ENCODE measurements at regions not wholly inside any gene's neighbourhood (a gene's known extent, or its start where the extent isn't known, plus 50 kb on each side); places are given as distances from the start of the nearest gene placed in this dataset.

DNA sequence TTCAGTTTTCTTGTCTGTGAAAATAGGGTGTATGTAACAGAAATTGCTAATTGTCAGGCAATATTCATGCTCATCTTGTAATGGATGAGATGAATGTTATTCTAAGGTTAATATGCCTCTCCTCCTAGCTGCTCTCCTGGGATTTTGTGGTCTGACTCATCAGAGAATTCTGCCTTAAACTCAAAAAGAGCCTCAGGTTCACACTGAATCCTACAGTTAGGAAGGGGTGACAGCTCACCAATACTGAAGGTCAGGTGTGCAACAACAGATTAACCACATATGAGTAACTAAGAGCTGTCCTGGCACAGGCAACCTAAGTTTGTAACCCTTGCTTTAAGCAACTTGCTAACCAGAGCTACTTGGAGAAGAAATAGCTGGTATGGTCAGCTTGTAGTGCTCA, 197.7 kb downstream of the SPATA18 start:
- Histone ChIP-seq H3K4me2 (ENCODE audit: low read length) (no peak overlapping the region), H3K27me3 (ENCODE audit: insufficient read depth, low read length) (no peaks in the 10 kb centered on the region), H3F3A (ENCODE audit: insufficient read depth, low read length) (no peaks in the 10 kb centered on the region), H4K20me1 (ENCODE audit: insufficient read depth, low read length) (no peaks in the 10 kb centered on the region), H3K4me3 (ENCODE audit: low read depth, low read length, poor library complexity, severe bottlenecking) (no peak overlapping the region), H3K4me1 (ENCODE audit: insufficient read depth, low read length, severe bottlenecking) (no peaks in the 10 kb centered on the region), H3K9me2 (ENCODE audit: low read depth, low read length) (no peaks in the 10 kb centered on the region), H2AFZ (ENCODE audit: low read length) (no peak overlapping the region), H3K9ac (ENCODE audit: low read length) (no peak overlapping the region), H3K79me2 (ENCODE audit: insufficient read depth, low read length) (no peaks in the 10 kb centered on the region), H3K9me3 (ENCODE audit: low read length) (no peaks in the 10 kb centered on the region), H3K36me3 (ENCODE audit: insufficient read depth, low read length) (no peaks in the 10 kb centered on the region), H3K27ac (ENCODE audit: low read depth, low read length, poor library complexity, severe bottlenecking) (no peak overlapping the region)
- no peak for TF ChIP-seq EZH2 (IDR thresholded peaks at IDR 0.05; ENCODE audit: borderline replicate concordance, low read length)
- TF ChIP-seq, protein P1, sequence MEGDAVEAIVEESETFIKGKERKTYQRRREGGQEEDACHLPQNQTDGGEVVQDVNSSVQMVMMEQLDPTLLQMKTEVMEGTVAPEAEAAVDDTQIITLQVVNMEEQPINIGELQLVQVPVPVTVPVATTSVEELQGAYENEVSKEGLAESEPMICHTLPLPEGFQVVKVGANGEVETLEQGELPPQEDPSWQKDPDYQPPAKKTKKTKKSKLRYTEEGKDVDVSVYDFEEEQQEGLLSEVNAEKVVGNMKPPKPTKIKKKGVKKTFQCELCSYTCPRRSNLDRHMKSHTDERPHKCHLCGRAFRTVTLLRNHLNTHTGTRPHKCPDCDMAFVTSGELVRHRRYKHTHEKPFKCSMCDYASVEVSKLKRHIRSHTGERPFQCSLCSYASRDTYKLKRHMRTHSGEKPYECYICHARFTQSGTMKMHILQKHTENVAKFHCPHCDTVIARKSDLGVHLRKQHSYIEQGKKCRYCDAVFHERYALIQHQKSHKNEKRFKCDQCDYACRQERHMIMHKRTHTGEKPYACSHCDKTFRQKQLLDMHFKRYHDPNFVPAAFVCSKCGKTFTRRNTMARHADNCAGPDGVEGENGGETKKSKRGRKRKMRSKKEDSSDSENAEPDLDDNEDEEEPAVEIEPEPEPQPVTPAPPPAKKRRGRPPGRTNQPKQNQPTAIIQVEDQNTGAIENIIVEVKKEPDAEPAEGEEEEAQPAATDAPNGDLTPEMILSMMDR (IDR thresholded peaks at IDR 0.05; ENCODE audit: low read length): no peak

DNA sequence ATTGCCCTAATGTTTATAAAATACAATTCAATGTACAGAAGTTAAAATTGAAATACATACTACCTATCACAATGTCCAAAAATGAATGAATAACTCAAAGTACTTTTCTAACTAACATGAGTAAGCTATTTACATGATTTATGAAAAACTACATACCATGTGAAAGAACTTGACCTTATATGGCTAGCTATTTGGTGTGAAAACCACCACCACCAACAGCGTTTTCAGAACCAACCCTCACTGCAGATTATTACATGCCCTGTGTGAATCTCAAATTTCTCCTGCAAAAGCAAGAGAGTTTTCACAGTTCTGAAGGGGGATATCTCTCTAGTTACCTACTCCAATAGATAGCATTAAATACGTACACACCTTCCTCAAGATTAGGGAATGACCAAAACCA, 198.5 kb downstream of the SPATA18 start:
- Histone ChIP-seq H3K36me3 (ENCODE audit: insufficient read depth, low read length) (no peaks in the 10 kb centered on the region), H3K4me1 (ENCODE audit: insufficient read depth, low read length, severe bottlenecking) (no peaks in the 10 kb centered on the region), H3K9me3 (ENCODE audit: low read length) (no peaks in the 10 kb centered on the region), H3K27me3 (ENCODE audit: insufficient read depth, low read length) (no peaks in the 10 kb centered on the region), H2AFZ (ENCODE audit: low read length) (no peak overlapping the region), H3K4me3 (ENCODE audit: low read depth, low read length, poor library complexity, severe bottlenecking) (no peak overlapping the region), H3K9me2 (ENCODE audit: low read depth, low read length) (no peaks in the 10 kb centered on the region), H3K4me2 (ENCODE audit: low read length) (no peak overlapping the region), H3K27ac (ENCODE audit: low read depth, low read length, poor library complexity, severe bottlenecking) (no peak overlapping the region), H4K20me1 (ENCODE audit: insufficient read depth, low read length) (no peaks in the 10 kb centered on the region), H3F3A (ENCODE audit: insufficient read depth, low read length) (no peaks in the 10 kb centered on the region), H3K9ac (ENCODE audit: low read length) (no peak overlapping the region), H3K79me2 (ENCODE audit: insufficient read depth, low read length) (no peaks in the 10 kb centered on the region)
- TF ChIP-seq, protein P1 (IDR thresholded peaks at IDR 0.05; ENCODE audit: low read length): no peak
- no peak for TF ChIP-seq EZH2 (IDR thresholded peaks at IDR 0.05; ENCODE audit: borderline replicate concordance, low read length)

DNA sequence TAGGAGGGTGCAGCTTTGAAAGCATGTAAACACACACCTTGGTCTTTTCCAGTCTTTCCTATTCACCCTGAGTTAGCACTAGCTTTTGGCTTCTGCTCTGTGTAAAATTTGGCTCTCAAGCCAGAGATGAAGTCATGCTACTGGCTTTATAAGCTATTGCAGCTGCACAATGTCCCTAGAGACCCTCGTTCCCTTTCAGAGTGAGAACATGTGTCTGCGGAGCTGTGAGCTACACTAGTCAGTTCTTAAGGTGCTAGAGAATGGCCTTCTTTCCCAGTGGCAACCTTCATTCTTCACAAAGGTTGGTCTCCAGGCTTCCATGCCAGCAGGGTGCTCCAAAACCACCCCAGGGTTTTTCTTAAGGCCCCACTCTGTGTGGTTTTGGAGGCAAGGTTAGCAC, 199.1 kb downstream of the SPATA18 start:
- Histone ChIP-seq H3K79me2 (ENCODE audit: insufficient read depth, low read length) (no peaks in the 10 kb centered on the region), H3K4me3 (ENCODE audit: low read depth, low read length, poor library complexity, severe bottlenecking) (no peak overlapping the region), H4K20me1 (ENCODE audit: insufficient read depth, low read length) (no peaks in the 10 kb centered on the region), H3K4me1 (ENCODE audit: insufficient read depth, low read length, severe bottlenecking) (no peaks in the 10 kb centered on the region), H3K27me3 (ENCODE audit: insufficient read depth, low read length) (no peaks in the 10 kb centered on the region), H3F3A (ENCODE audit: insufficient read depth, low read length) (no peaks in the 10 kb centered on the region), H3K27ac (ENCODE audit: low read depth, low read length, poor library complexity, severe bottlenecking) (no peak overlapping the region), H3K9ac (ENCODE audit: low read length) (no peak overlapping the region), H3K36me3 (ENCODE audit: insufficient read depth, low read length) (no peaks in the 10 kb centered on the region), H3K9me3 (ENCODE audit: low read length) (no peaks in the 10 kb centered on the region), H3K9me2 (ENCODE audit: low read depth, low read length) (no peaks in the 10 kb centered on the region), H2AFZ (ENCODE audit: low read length) (no peak overlapping the region), H3K4me2 (ENCODE audit: low read length) (no peak overlapping the region)
- TF ChIP-seq, protein P1 (IDR thresholded peaks at IDR 0.05; ENCODE audit: low read length): no peak
- TF ChIP-seq EZH2 (IDR thresholded peaks at IDR 0.05; ENCODE audit: borderline replicate concordance, low read length): no peak
